SHP77 treated with DMSO at 0.1 percent for 48 hours (cell line): ENCODE measurements at regions not wholly inside any gene's neighbourhood (a gene's known extent, or its start where the extent isn't known, plus 50 kb on each side); places are given as distances from the start of the nearest gene placed in this dataset.
A peak's percentile ranks its signal among the peaks of the same experiment; 100 is the strongest.

Experiments used
- DNase-seq: peaks from one replicate; lab custom pipeline; 2025; lab: John Stamatoyannopoulos, UW

- no peak for DNase-seq
Measured at GRCh38 chr4:24164054-24164693, 274.3 kb upstream of the PPARGC1A start.

GRCh38 chr4:24163314-24163713 lies 273.5 kb upstream of the PPARGC1A start:
- DNase-seq: no peak

GRCh38 chr4:24160358-24160757 lies 270.5 kb upstream of the PPARGC1A start:
- DNase-seq: no peak

GRCh38 chr4:24158031-24158430 lies 268.2 kb upstream of the PPARGC1A start:
- DNase-seq: no peak

- DNase-seq: no peak
Measured at GRCh38 chr4:24150034-24150433, 260.2 kb upstream of the PPARGC1A start.

- DNase-seq: no peak
Measured at GRCh38 chr4:24146127-24146526, 256.3 kb upstream of the PPARGC1A start.

- DNase-seq: no peak
Measured at GRCh38 chr4:24145591-24145990, 255.7 kb upstream of the PPARGC1A start.

GRCh38 chr4:24144381-24144780 lies 254.5 kb upstream of the PPARGC1A start:
- no peak for DNase-seq

- no peak for DNase-seq
Measured at GRCh38 chr4:24143741-24144140, 253.9 kb upstream of the PPARGC1A start.

- DNase-seq: no peak
Measured at GRCh38 chr4:24141836-24142235, 252.0 kb upstream of the PPARGC1A start.

- no peak for DNase-seq
Measured at GRCh38 chr4:24140892-24141291, 251.0 kb upstream of the PPARGC1A start.

- DNase-seq: peak; percentile 7
Measured at GRCh38 chr4:24137671-24138601, 248.1 kb upstream of the PPARGC1A start.

GRCh38 chr4:24131954-24132673 lies 242.3 kb upstream of the PPARGC1A start:
- no peak for DNase-seq

GRCh38 chr4:24130637-24131036 lies 240.8 kb upstream of the PPARGC1A start:
- DNase-seq: no peak

- DNase-seq: no peak
Measured at GRCh38 chr4:24126776-24127175, 236.9 kb upstream of the PPARGC1A start.

- DNase-seq: no peak
Measured at GRCh38 chr4:24121395-24122175, 231.7 kb upstream of the PPARGC1A start.

GRCh38 chr4:24117975-24118374 lies 228.1 kb upstream of the PPARGC1A start:
- DNase-seq: no peak

GRCh38 chr4:24116107-24116506 lies 226.3 kb upstream of the PPARGC1A start:
- no peak for DNase-seq

GRCh38 chr4:24114919-24115500 lies 225.2 kb upstream of the PPARGC1A start:
- DNase-seq: no peak

GRCh38 chr4:24114444-24114843 lies 224.6 kb upstream of the PPARGC1A start:
- no peak for DNase-seq

- no peak for DNase-seq
Measured at GRCh38 chr4:24112466-24112865, 222.6 kb upstream of the PPARGC1A start.

- no peak for DNase-seq
Measured at GRCh38 chr4:24108567-24108966, 218.7 kb upstream of the PPARGC1A start.
